HG03280 (cell line): ENCODE measurements at regions not wholly inside any gene's neighbourhood (a gene's known extent, or its start where the extent isn't known, plus 50 kb on each side); places are given as distances from the start of the nearest gene placed in this dataset.
"Not testable (repeated sequence)": the region's sequence is repeated elsewhere in the genome, so short reads cannot be mapped to it uniquely, and the experiment has no call there.

Experiments
- ATAC-seq: cut with Tn5 transposase; IDR thresholded peaks from one replicate; pipeline ENCODE4 v1.9.1; 2021; ENCODE audit warnings: mild to moderate bottlenecking, moderate library complexity; ENCODE audit not compliant: unreplicated experiment

DNA sequence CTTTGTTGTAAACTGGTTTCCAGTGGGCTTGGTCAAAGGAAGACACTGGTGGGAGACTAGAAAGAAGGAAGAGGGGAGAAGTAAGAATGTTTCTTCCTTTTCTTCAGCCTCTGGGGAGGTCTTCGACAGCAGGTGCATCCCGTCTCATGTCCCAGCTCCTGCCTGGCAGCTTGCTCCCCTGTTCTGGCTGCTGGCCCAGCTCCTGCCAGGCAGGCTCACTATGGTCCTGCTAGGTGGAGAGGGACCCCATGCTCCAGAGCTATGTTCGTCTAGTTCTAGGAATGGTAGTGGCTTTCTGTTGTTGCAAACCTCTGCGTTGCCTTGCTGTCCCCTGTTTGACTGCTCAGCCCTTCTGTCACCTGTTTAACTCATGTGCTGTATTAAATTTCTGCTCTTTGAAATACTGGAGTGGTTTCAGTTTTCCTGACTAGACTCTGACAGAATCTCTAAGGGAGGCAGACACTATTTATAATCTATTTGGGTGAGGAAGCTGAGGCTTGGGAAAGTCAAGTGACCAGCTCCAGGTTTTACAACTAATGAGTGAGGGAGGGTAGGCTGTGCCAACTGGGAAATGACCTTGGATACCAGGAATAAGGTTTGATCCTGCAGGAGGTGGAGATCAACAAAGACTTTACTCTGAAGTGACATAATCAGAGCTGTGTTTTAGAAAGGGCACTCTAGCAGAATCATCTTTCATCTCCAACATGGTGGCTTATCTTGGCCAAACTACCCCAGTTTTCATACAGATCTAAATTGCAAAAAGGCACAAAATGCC is 94.7 kb upstream of the DDHD1 start:
- no peak for ATAC-seq

DNA sequence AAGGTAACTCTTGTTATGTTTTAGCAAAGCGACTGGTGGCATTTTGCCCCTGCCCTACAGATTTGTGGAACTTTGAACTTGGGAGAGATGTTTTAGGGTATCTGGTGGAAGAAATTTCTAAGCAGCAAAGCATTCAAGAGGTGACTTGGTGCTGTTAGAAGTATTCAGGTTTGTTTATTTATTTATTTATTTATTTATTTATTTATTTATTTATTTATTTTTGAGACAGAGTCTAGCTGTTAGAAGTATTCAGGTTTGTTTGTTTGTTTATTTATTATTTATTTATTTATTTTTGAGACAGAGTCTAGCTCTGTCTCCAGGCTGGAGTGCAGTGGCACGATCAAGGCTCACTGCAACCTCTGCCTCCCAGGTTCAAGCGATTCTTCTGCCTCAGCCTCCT is 89.8 kb upstream of the DDHD1 start:
- not testable (repeated sequence) for ATAC-seq

DNA sequence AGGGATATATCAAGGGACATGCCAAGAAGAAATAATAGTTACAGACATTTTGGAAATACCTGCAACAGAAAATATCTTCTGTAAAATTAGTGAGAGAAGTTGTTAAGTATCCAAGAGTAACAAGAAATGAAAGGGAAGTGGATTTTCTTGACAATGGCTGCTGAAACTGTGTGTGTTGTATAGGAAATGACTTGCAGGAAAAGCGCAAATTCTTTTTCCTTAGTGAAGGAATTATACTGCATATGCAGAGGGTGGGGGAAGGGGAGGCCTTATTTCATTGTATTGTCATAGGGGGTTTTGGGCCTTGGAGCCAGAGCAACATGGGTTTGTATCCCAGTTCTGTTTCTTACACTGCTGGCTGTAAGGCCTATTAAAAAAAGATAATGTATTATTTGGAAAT is 84.4 kb upstream of the DDHD1 start:
- no peak for ATAC-seq

DNA sequence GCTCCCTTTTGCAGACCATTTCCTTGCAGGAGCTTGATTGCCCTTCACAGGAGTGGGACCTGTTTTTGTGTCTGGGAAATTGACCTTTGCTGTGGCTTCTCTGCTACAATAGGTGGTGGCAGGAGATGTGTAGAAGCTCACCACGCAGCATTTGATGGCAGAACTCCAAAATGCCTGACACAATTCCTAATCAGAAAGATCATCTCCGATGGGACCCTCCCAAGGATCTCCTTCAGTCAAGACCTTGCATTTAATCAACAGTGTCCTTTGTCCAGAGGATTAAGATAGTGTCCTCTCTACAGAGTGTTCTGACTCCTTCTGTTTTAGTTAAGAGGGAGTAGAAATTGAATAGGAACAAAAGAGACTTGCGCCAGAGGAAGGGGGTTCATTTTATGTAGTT is 83.6 kb upstream of the DDHD1 start:
- ATAC-seq = no peak

- no peak for ATAC-seq
Observed at GRCh38 chr14:53231171-53231570, 78.0 kb upstream of the DDHD1 start.

GRCh38 chr14:53228966-53229365 is 75.8 kb upstream of the DDHD1 start:
- no peak for ATAC-seq

DNA sequence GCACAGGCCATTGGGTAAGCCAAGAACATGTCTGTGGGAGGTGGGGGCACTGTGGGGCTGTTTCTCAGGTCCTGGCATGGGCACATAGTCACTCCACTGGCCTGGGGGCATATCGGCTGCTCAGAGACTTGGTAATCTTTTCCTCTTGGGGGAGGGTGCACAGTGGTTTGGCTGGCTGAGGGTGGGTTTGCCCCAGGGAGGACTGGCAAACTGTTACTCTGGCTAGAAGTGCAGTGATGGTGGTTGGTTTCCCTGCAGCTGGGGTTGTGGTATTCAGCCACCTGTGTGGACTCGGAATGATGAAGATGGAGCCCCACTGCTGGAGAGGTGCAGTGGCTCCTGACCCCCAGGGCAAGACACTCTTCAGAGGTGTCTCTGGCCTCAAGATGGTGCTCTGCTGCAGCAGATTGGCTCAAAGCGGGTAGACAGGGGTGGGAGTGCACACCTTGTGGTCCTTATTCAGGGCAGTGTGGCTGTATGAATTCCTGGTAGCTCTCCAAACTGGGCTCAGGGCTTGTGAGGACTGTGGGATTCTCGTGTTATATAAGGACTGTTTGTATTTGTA is 74.1 kb upstream of the DDHD1 start:
- no peak for ATAC-seq

DNA sequence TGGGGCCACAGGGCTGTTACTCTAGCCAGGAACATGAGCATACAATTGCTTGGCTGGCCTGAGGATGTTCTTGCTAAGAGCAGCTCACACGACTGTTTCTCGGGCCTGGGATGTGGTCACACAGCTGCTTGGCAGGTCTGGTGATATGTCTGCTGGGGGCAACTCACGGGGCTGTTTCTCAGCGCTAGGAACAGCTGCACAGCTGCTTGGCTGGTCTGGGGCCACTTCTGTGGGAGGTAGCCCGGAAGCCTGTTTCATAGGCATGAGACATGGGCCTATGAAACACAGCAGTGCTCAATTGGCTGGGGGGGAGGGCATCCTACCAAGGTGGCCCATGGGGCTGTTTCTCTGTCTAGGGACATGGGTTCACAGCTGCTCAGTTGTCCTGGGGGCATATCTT is 73.4 kb upstream of the DDHD1 start:
- no peak for ATAC-seq

DNA sequence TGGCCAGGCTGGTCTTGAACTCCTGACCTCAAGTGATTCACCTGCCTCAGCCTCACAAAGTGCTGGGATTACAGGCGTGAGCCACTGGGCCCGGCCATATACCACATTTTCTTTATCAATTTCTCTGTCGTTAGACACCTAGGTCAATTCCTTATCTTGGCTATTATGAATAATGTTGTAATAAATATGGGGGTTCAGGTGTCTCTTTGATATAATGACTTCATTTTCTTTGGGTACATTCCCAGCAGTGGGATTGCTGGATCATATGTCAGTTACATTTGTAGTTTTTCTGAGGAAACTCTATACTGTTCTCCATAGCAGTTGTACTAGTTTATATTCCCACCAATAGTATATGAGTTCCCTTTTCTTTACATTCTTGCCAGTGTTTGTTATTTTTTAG is 67.8 kb upstream of the DDHD1 start:
- ATAC-seq = no peak

DNA sequence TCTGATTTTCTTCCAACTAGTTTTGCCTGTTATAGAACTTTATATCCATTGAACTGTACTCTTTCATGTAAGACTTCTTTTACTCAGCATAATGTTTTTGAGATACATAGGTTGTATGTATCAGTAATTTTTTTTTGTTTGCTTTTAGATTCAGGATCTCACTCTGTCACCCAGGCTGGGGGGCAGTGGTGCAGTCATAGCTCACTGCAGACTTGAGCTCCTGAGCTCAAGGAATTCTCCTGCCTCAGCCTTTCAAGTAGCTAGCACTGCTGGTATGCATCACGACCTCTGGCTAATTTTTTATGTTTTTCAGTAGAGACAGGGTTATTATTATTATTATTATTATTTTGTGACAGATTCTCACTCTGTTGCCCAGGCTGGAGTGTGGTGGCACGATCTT is 65.0 kb upstream of the DDHD1 start:
- ATAC-seq = no peak

DNA sequence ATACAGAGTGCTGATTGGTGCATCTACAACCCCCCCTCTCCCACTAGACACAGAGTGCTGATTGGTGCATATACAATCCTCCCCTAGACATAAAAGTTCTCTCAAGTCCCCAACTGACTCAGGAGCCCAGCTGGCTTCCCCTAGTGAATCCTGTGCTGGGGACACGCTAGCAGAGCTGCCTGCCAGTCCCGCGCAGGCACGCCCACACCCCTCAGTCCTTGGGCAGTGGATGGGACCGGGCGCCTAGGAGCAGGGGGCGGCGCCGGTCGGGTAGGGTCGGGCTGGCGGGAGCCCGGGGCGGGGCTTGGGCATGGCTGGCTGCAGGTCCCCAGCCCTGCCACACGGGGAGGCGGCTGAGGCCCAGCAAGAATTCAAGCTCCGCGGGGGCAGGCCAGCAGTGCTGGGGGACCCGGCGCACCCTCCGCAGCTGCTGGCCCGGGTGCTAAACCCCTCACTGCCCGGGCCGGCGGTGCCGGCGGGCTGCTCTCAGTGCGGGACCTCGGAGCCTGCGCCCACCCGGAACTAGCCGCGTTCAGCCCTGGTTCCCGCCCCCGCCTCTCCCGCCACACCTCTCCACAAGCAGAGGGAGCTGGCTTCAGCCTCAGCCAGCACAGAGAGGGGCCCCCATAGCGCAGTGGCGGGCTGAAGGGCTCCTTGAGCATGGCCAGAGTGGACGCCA is 64.3 kb upstream of the DDHD1 start:
- ATAC-seq = peak; percentile 100

- not testable (repeated sequence) for ATAC-seq
Observed at GRCh38 chr14:53216955-53217315, 63.8 kb upstream of the DDHD1 start.

DNA sequence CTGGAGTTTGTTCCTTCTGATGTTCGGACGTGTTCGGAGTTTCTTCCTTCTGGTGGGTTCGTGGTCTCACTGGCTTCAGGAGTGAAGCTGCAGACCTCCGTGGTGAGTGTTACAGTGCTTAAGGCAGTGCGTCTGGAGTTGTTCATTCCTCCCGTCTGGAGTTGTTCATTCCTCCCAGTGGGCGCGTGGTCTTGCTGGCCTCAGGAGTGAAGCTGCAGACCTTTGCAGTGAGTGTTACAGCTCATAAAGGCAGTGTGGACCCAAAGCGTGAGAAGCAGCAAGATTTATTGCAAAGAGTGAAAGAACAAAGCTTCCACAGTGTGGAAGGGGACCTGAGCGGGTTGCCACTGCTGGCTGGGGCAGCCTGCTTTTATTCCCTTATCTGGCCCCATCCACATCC is 63.4 kb upstream of the DDHD1 start:
- not testable (repeated sequence) for ATAC-seq

DNA sequence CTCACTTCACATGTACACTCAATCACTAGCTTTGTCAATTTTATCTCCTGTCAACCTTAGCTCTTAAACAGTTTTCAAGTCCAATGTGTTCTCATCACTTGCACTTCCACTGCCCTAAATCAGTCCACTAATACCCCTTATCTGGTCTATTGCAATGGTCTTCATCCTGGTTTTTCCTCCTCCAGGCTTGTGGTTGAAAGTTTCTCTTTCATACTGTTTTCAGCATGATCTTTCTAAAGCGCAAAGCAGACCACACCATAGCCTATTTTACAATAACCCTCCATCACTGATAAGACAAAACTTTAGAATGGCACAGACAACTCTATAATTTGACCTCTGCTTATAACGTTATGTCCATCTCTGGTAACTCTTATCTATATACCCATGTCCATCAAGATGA is 62.0 kb upstream of the DDHD1 start:
- ATAC-seq = no peak

DNA sequence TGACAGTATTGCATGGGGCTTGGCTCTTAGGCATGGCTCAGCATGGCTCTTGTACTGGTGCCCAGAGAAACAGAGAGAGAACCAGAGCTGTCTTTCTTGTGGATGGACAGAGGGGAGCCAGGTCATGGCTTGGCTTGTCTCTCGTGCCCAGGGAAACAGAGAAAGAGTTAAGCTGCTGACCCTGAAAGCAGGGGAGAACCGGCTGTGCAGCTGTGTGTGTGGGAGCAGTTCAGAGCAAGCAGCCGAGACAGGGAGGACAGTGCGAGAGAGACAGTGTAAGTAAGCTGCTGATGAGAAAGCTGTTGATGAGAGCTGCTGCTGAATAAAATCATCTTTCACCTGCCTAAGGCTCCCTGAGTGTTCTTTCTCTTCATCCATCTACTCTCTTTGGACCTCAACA is 61.3 kb upstream of the DDHD1 start:
- ATAC-seq = no peak

DNA sequence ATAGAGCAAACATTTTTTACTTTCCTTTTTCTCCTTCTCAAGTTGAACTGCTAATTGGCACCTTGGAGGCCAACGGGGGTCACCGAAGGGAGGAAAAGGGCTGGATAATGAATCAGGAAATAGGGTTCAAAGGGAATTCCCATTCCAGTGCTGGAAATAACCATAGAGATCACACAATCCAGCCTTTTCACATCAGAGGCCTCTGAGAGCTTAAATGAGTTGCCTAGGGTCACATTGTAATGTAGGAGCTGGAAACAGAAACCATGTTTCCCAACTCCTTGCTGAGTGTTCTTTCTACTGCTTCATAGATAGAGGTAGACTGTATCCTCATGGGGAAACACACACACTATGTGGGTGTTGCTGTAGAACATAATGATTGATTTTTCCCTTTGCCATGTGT is 60.6 kb upstream of the DDHD1 start:
- ATAC-seq = no peak

DNA sequence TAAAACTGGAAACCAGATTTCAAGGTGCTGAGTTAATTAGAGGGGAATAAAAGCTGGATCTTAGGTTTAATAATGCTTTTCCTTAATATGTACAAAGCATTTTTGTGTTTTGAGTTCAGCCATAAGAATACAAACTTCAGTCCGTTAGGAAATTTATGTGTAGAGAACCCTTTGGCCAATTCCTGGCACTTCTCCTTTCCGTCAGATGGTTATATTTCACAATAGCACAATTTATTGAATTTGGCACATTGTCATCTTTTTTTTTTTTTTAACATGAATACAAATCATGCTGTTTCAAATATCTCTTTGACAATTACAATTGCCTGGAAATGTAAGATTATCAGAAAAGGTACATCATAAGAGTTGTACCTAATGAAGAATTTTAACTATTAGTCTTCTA is 56.2 kb upstream of the DDHD1 start:
- ATAC-seq = no peak
